Activated naive CD8-positive, alpha-beta T cell treated with anti-CD3 and anti-CD28 coated beads, Interleukin-2, amount 10 ng/mL, durations not matched to agents 7 days and 5 days (primary cell): ENCODE measurements at regions not wholly inside any gene's neighbourhood (a gene's known extent, or its start where the extent isn't known, plus 50 kb on each side); places are given as distances from the start of the nearest gene placed in this dataset.

Experiments
- ATAC-seq: fragments of 150-1000 bp; cut with Tn5 transposase; one replicate; pipeline ENCODE4 v1.10.0; 2021; ENCODE audit warnings: low read depth, moderate library complexity
- POLR2A ChIA-PET: fragments of 350-600 bp; sonication (Branson Sonifier 250); formaldehyde crosslinking; loops from one replicate; lab custom pipeline; 2021; ENCODE audit warnings: antibody characterized with exemption; lab: Charles Lee
- DNase-seq: peaks from one replicate; pipeline ENCODE4 v3.0.0; 2021
- H3K27ac Mint-ChIP-seq: one replicate; pipeline ENCODE4 v1.8.0; 2022; ENCODE audit warnings: mild to moderate bottlenecking, mixed read lengths
- H3K27me3 Mint-ChIP-seq: one replicate; pipeline ENCODE4 v1.8.0; 2022; ENCODE audit warnings: mild to moderate bottlenecking, moderate library complexity, mixed read lengths
- H3K36me3 Mint-ChIP-seq: one replicate; pipeline ENCODE4 v1.8.0; 2021; ENCODE audit warnings: mild to moderate bottlenecking, mixed read lengths
- H3K4me1 Mint-ChIP-seq: one replicate; pipeline ENCODE4 v1.8.0; 2021; ENCODE audit warnings: mixed read lengths
- H3K4me3 Mint-ChIP-seq: one replicate; pipeline ENCODE4 v1.8.0; 2022; ENCODE audit warnings: mild to moderate bottlenecking, moderate library complexity, mixed read lengths
- H3K9me3 Mint-ChIP-seq: one replicate; pipeline ENCODE4 v1.8.0; 2021; ENCODE audit warnings: mixed read lengths

DNA sequence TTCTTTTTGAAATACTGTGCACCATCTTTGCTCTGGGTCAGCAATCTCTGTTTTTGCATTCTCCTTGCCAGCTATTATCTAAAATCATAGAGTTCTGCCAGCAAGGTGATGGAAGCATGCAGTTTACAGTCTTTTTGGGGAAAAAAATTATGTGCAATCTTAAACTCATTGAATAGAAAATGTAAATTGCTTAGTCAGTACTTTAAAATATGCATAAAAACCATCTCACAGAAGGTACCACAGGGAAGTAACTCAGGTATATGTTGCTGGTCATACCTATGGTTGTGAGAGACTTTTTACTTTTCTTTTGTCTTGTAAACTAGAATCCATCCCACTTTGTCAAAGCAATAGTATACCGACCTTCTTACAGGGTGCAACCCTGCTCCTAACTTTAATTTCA is 469.8 kb upstream of the ANO3 start:
- H3K4me3 Mint-ChIP-seq = no peak overlapping the region
- H3K9me3 Mint-ChIP-seq = no peaks in the 10 kb centered on the region
- H3K4me1 Mint-ChIP-seq = no peaks in the 10 kb centered on the region
- no peaks in the 10 kb centered on the region for H3K36me3 Mint-ChIP-seq
- ATAC-seq (no peak), DNase-seq (no peak)
- no peaks in the 10 kb centered on the region for H3K27me3 Mint-ChIP-seq
- no peak overlapping the region for H3K27ac Mint-ChIP-seq
- POLR2A ChIA-PET = no interaction called here

DNA sequence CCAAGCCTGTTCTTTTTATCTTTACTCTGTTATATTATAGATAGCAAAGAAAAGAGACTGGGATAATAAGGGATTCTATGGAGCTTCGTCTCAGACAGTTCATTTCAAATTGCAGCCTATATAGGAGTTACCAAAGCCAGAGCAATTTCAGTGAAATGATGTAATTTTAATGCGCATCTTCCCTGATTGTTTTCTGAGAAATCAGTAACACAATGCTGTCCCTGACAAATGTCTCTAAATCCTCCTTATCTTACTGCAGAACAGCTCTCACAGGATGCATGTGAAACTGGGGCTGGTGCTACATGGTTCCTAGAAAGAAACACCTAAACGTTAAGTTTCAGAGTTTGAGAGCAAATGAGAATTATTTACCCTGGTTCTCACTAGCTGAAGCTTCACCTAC is 467.9 kb upstream of the ANO3 start:
- H3K27ac Mint-ChIP-seq = no peak overlapping the region
- POLR2A ChIA-PET = no interaction called here
- no peaks in the 10 kb centered on the region for H3K9me3 Mint-ChIP-seq
- no peaks in the 10 kb centered on the region for H3K27me3 Mint-ChIP-seq
- DNase-seq = no peak
- H3K4me3 Mint-ChIP-seq = no peak overlapping the region
- no peak for ATAC-seq
- H3K36me3 Mint-ChIP-seq = no peaks in the 10 kb centered on the region
- no peaks in the 10 kb centered on the region for H3K4me1 Mint-ChIP-seq

DNA sequence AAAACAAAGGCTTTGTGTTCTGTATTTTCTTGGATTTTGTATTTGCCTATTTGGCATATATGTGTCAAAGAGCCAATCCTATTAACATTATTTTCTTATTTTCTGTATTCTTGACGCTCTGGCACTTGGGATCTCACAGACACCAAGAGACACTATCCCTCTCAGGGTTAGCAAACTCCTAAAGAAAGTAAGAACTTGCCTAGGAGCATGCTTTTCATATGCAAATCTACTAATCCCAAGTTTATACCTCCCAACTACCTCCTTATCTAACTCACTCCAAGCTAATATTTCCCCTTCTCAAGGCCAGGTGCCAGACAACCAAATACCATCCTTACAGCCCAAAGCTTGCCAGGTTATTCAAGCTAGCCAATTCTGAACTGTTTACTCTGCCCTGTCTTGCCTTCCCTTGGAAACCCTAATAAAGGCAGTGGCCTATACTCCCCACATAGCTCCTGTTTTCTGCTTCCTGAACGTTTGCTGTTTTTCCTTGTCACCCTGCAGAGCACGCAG is 455.4 kb upstream of the ANO3 start:
- no peaks in the 10 kb centered on the region for H3K4me1 Mint-ChIP-seq
- peaks cover 3% of the 10 kb centered on the region for H3K9me3 Mint-ChIP-seq
- H3K36me3 Mint-ChIP-seq = no peaks in the 10 kb centered on the region
- ATAC-seq (no peak), DNase-seq (no peak)
- no peaks in the 10 kb centered on the region for H3K27me3 Mint-ChIP-seq
- no peak overlapping the region for H3K27ac Mint-ChIP-seq
- H3K4me3 Mint-ChIP-seq = no peak overlapping the region
- POLR2A ChIA-PET = no interaction called here

DNA sequence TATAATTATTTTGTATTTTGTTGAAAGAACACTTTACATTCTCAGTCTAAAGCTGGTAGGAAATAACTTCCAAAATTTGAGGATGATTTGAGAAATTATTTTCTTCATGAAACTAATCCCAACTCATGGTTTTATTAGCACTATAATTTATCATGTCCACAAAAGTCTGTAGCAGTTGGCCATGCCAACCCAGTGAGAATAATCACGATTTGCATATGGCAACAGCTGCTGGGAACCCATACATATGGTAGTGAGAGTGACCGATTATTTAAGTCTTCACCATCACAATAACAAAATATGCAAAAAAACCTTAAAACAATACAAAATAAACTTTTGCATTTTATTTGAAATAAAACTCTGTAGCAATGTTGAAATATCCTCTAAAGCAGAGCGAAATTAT is 445.9 kb upstream of the ANO3 start:
- POLR2A ChIA-PET = no interaction called here
- Mint-ChIP-seq H3K27me3 (no peaks in the 10 kb centered on the region), H3K4me3 (no peak overlapping the region), H3K4me1 (no peaks in the 10 kb centered on the region), H3K9me3 (no peaks in the 10 kb centered on the region), H3K27ac (no peak overlapping the region), H3K36me3 (no peaks in the 10 kb centered on the region)
- ATAC-seq (no peak), DNase-seq (no peak)

DNA sequence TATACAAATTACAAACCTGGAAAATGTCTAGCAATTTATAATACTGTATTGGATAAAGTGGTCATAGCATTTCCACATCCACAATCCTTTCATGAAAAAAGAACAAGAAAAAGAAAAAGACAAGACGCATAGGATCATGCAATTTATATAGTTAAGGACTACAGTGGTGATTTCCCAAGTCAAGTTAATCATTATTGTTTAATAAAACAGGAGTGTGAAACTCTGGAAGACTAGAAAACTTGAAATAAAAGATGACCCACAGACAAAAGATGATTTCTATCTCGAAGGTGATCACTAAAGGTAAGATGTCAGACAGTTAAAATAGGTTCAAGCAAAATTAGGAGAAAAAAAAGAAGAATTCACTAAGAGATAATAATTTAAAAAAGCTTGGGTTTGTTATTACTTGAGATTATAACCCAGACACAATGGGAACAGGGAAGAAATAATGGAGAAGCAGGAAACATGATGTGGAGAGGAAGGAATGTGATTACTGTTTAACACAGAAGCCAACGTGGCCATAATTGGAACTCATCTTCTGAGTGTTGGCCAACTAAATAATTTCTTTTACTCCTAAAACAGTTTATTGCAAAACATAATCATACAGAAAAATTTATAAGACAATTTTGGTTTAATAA is 441.2 kb upstream of the ANO3 start:
- no peaks in the 10 kb centered on the region for H3K36me3 Mint-ChIP-seq
- no peaks in the 10 kb centered on the region for H3K9me3 Mint-ChIP-seq
- no peak overlapping the region for H3K4me3 Mint-ChIP-seq
- ATAC-seq (no peak), DNase-seq (no peak)
- POLR2A ChIA-PET = no interaction called here
- H3K27me3 Mint-ChIP-seq = no peaks in the 10 kb centered on the region
- H3K4me1 Mint-ChIP-seq = no peaks in the 10 kb centered on the region
- H3K27ac Mint-ChIP-seq = no peak overlapping the region

DNA sequence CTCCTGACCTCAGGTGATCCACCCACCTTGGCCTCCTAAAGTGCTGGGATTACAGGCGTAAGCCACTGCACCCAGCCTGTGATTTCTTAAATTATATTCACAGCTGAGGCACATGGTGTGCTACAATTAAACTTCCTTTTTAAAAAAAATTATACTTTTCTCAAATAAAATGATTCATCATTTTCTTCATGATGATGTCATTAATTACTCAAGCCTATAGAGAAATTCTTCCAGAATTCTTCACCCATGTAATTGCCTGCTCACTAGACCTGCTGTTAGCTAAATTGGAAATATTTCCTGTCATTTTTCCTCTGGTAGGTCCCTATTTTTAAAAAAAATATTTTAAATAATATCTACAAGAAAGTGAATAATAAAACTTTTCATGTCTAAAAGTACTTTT is 440.0 kb upstream of the ANO3 start:
- no peaks in the 10 kb centered on the region for H3K36me3 Mint-ChIP-seq
- POLR2A ChIA-PET = no interaction called here

DNA sequence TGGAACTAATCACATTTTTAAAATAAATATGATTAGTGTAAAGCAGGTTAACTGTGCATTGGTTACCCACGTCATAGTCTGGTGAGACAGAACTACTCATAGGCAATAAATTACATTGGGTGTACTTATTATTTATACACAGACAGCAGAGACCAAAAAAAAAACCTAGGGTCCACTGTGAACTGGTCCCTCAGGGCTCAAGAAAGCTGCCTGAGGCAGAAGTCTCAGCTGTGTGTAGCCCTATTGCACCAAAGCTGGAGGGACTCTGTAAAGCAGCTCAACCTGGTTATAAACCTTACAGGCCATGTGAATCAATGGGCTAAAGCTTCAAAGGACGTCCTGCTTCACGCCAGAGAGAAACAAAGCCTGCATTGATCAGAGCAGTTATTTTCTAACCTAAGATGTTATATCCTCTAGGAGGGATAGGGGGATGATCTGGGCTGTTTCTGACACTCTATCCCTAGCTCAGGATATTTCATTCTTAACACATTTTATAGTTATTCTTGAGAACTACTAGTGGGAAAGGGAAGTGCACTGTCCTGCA is 432.2 kb upstream of the ANO3 start:
- Mint-ChIP-seq H3K36me3 (no peaks in the 10 kb centered on the region), H3K27ac (no peak overlapping the region), H3K27me3 (no peaks in the 10 kb centered on the region), H3K4me1 (no peaks in the 10 kb centered on the region), H3K9me3 (no peaks in the 10 kb centered on the region), H3K4me3 (no peak overlapping the region)
- POLR2A ChIA-PET = no interaction called here
- DNase-seq = no peak
- no peak for ATAC-seq

More for the DNA sequence above, 440.0 kb upstream of the ANO3 start:
- no peaks in the 10 kb centered on the region for H3K27me3 Mint-ChIP-seq
- no peak overlapping the region for H3K4me3 Mint-ChIP-seq
- H3K9me3 Mint-ChIP-seq = no peaks in the 10 kb centered on the region
- no peak for DNase-seq
- no peak overlapping the region for H3K27ac Mint-ChIP-seq
- no peaks in the 10 kb centered on the region for H3K4me1 Mint-ChIP-seq
- no peak for ATAC-seq

DNA sequence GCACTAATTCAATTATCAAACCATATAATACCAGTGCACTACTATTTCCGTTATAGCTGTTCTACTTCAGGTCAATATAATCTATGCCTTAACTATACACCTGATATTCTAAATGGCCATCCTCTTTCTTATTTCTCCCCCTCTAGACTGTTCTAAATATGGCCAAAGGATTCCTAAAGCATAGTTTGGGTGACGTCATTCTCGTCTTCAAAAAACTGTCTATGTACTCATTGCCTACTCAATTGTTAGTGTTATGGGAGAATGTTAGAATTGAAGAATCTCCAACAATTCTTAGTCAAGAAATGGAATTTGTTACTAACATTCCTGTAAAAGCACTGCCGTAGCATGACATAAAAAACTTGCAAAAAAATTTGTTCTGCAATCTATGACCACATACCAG is 431.1 kb upstream of the ANO3 start:
- Mint-ChIP-seq H3K27me3 (no peaks in the 10 kb centered on the region), H3K27ac (no peak overlapping the region), H3K4me3 (no peak overlapping the region), H3K4me1 (no peaks in the 10 kb centered on the region), H3K36me3 (no peaks in the 10 kb centered on the region), H3K9me3 (peaks cover 1% of the 10 kb centered on the region)
- POLR2A ChIA-PET = no interaction called here
- ATAC-seq = no peak
- DNase-seq = no peak

DNA sequence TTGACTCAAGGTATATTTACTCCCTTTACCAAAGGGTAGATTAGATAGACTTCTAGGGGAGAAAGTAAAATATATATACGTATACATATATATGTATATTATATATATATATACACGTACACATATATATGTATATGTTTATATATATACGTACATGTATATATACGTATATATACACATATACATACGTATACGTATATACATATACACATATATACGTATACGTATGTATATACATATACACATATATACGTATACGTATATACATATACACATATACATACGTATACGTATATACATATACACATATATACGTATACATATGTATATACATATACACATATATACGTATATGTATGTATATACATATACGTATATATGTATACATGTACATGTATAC is 430.5 kb upstream of the ANO3 start:
- ATAC-seq = no peak
- Mint-ChIP-seq H3K27ac (no peak overlapping the region), H3K9me3 (peaks cover 1% of the 10 kb centered on the region), H3K4me1 (no peaks in the 10 kb centered on the region), H3K36me3 (no peaks in the 10 kb centered on the region), H3K27me3 (no peaks in the 10 kb centered on the region), H3K4me3 (no peak overlapping the region)
- DNase-seq = no peak
- POLR2A ChIA-PET = no interaction called here

DNA sequence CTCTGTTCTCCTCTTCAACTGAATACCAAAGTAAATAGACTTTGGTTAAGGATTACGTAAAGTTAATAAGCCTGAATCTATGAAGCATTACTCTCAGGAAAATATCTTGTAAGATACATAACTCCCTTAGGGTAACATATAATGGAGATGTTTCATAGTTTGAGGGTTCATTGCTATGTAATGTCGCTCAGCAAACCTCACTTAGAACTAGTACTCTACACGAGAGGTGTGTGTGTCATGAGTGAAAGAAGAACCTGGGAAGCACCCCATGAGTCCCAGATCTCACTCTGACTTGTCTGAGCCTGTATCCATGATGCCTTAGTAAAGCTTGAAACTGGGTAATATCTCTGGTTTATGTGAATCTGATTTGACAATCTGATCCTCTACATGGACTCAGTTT is 429.5 kb upstream of the ANO3 start:
- H3K9me3 Mint-ChIP-seq = peaks cover 1% of the 10 kb centered on the region
- POLR2A ChIA-PET = no interaction called here
- no peak overlapping the region for H3K27ac Mint-ChIP-seq
- H3K4me1 Mint-ChIP-seq = no peaks in the 10 kb centered on the region
- H3K4me3 Mint-ChIP-seq = no peak overlapping the region
- DNase-seq (no peak), ATAC-seq (no peak)
- no peaks in the 10 kb centered on the region for H3K27me3 Mint-ChIP-seq
- no peaks in the 10 kb centered on the region for H3K36me3 Mint-ChIP-seq

DNA sequence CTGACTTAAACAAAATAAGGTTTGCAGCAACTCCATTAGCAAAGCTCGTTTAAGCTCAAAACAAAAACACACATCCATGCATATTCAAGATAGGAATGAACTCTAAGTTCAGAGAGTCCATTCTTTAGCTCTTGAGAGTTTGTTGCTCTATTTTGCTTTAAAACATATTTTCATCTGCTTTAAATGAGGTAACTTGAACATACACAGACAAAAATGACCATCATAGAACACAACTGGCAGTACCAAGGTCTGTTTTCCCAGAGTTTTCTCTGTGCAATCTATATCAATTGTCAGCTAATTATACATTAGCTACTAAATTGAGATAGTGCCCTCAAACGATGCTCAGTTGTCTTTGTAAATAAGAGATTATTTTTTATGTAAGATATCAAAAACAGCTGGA is 423.2 kb upstream of the ANO3 start:
- POLR2A ChIA-PET = no interaction called here
- Mint-ChIP-seq H3K4me3 (no peak overlapping the region), H3K27ac (no peak overlapping the region), H3K9me3 (peaks cover 1% of the 10 kb centered on the region), H3K36me3 (no peaks in the 10 kb centered on the region), H3K27me3 (no peaks in the 10 kb centered on the region), H3K4me1 (no peaks in the 10 kb centered on the region)
- ATAC-seq = no peak
- no peak for DNase-seq

DNA sequence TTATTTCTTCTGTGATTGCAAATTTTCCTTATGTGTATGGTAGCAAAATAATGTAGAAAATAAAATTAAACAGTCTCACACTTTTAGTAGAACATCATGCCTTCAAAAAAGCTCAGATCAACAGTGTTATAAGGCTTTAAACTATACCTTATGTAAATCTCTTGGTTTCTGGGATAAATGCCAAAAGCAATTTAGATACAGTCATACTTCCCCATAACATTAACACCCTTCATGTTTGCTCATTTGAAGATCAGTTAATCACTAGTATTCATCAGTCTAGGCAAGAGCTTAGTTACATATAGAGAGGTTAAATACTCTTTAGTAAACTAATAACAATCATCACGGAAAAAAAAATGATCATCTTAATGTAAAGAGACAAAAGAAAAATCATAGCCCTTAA is 421.8 kb upstream of the ANO3 start:
- no peak for ATAC-seq
- POLR2A ChIA-PET = no interaction called here

DNA sequence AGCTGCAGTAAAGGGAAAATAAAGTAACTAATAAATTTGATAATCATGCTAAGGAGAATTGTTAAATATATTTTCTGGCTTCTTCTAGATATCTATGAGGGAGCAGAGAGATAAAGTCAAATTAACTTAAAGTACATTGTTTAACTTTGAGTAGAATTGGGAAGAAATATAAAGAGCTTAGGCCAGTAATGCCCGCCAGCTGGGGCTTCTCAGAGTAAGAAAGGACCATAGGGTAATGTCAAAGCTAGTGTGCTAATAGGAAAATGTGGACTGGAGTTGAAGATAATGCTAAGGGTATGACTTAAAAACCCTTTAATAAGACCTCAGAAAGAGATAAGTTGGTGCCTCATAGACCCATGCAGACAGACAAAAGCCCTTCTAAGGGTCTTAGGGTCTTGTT is 411.6 kb upstream of the ANO3 start:
- Mint-ChIP-seq H3K4me3 (no peak overlapping the region), H3K27ac (no peak overlapping the region), H3K4me1 (no peaks in the 10 kb centered on the region), H3K9me3 (peaks cover 6% of the 10 kb centered on the region), H3K27me3 (no peaks in the 10 kb centered on the region), H3K36me3 (no peaks in the 10 kb centered on the region)
- DNase-seq (no peak), ATAC-seq (no peak)
- POLR2A ChIA-PET = no interaction called here

More for the DNA sequence above, 421.8 kb upstream of the ANO3 start:
- Mint-ChIP-seq H3K9me3 (peaks cover 1% of the 10 kb centered on the region), H3K4me3 (no peak overlapping the region), H3K27me3 (no peaks in the 10 kb centered on the region), H3K4me1 (no peaks in the 10 kb centered on the region), H3K27ac (no peak overlapping the region), H3K36me3 (no peaks in the 10 kb centered on the region)
- DNase-seq = no peak

DNA sequence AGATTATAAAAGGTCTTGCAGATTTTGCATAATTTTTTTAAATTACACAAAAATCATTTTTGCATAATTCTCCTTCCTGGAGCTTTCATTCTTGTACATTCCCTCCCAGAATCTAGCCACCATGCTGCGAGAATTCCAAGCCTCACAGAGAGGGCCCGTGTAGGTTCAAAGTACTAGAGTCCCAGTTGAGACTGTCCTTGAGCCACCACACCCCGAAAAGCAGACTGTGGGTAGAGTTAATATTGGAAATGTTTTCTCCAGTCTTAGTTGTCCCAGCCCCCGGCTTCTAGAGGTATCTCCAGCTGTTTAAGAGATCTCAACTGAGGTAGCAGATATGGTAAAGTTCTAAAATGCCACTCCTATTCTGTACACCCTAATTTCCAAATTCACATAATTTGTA is 407.3 kb upstream of the ANO3 start:
- Mint-ChIP-seq H3K9me3 (peaks cover 5% of the 10 kb centered on the region), H3K4me1 (no peaks in the 10 kb centered on the region), H3K4me3 (no peak overlapping the region), H3K36me3 (no peaks in the 10 kb centered on the region), H3K27me3 (no peaks in the 10 kb centered on the region), H3K27ac (no peak overlapping the region)
- ATAC-seq (no peak), DNase-seq (no peak)
- POLR2A ChIA-PET = no interaction called here
